ENCODE measurements at regions not wholly inside any gene's neighbourhood (a gene's known extent, or its start where the extent isn't known, plus 50 kb on each side); places are given as distances from the start of the nearest gene placed in this dataset.

- no peaks in the 10 kb centered on the region for H3K27me3 Mint-ChIP-seq (ENCODE audit: low read depth, poor library complexity)
- H3K4me3 Mint-ChIP-seq = no peak overlapping the region
- H3K27ac Mint-ChIP-seq = peak overlapping the region; percentile 87
- no peaks in the 10 kb centered on the region for H3K9me3 Mint-ChIP-seq
- no peak for DNase-seq
- peaks cover 44% of the 10 kb centered on the region for H3K4me1 Mint-ChIP-seq
- H3K36me3 Mint-ChIP-seq (ENCODE audit: low read depth) = no peaks in the 10 kb centered on the region
- TF ChIP-seq CTCF (IDR thresholded peaks at IDR 0.05) = no peak
Observed at GRCh38 chr9:111147041-111147440, 108.8 kb upstream of the LPAR1 start.

DNA sequence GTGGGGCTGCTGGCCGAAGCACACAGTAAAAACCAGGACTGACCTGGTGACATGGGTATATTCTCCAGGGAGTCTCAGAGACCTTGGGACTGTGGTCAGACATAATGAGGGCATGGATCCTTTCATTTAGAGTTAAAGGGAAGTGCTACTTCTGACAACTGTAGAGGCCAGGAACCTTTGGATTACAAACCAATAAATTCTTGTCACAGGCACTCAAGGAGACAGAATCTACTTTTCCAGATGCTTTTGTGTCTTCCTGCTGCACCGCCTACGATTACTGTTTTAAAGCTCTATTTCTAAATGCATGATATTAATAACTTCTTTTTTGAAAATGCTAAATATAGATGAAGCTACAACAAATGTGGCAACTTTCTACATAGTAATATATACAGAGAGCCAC lies 106.5 kb upstream of the LPAR1 start:
- H3K36me3 Mint-ChIP-seq (ENCODE audit: low read depth) = no peaks in the 10 kb centered on the region
- H3K27me3 Mint-ChIP-seq (ENCODE audit: low read depth, poor library complexity) = no peaks in the 10 kb centered on the region
- no peak overlapping the region for H3K4me3 Mint-ChIP-seq
- no peak for TF ChIP-seq CTCF (IDR thresholded peaks at IDR 0.05)
- DNase-seq = peak; percentile 21
- no peaks in the 10 kb centered on the region for H3K9me3 Mint-ChIP-seq
- H3K27ac Mint-ChIP-seq = peak overlapping the region; percentile 62
- peaks cover 44% of the 10 kb centered on the region for H3K4me1 Mint-ChIP-seq

- Mint-ChIP-seq H3K4me3 (no peak overlapping the region), H3K27ac (no peak overlapping the region)
- TF ChIP-seq CTCF (IDR thresholded peaks at IDR 0.05) = no peak
Observed at GRCh38 chr9:111136180-111136579, 97.9 kb upstream of the LPAR1 start.

GRCh38 chr9:111131211-111131610 lies 92.9 kb upstream of the LPAR1 start:
- Mint-ChIP-seq H3K36me3 (ENCODE audit: low read depth) (no peaks in the 10 kb centered on the region), H3K27me3 (ENCODE audit: low read depth, poor library complexity) (peaks cover 2% of the 10 kb centered on the region), H3K4me3 (no peak overlapping the region), H3K4me1 (no peaks in the 10 kb centered on the region), H3K9me3 (peaks cover 19% of the 10 kb centered on the region), H3K27ac (peak overlapping the region; percentile 6)
- no peak for TF ChIP-seq CTCF (IDR thresholded peaks at IDR 0.05)
- no peak for DNase-seq

More at GRCh38 chr9:111136180-111136579, 97.9 kb upstream of the LPAR1 start:
- H3K9me3 Mint-ChIP-seq = peaks cover 16% of the 10 kb centered on the region
- H3K36me3 Mint-ChIP-seq (ENCODE audit: low read depth) = no peaks in the 10 kb centered on the region
- H3K27me3 Mint-ChIP-seq (ENCODE audit: low read depth, poor library complexity) = peaks cover 4% of the 10 kb centered on the region
- no peaks in the 10 kb centered on the region for H3K4me1 Mint-ChIP-seq
- DNase-seq = no peak

DNA sequence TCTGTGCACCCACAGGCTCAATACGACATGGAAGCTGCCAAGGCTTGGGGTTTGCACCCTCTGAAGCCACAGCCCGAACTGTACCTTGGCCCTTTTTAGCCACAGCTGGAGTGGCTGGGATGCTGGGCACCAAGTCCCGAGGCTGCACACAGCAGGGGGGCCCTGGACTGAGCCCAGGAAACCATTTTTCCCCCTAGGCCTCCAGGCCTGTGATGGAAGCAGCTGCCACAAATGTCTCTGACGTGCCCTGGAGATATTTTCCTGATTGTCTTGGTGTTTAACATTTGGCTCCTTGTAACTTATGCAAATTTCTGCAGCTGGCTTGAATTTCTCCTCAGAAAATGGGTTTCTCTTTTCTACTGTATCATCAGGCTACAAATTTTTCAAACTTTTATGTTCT lies 82.3 kb upstream of the LPAR1 start:
- H3K36me3 Mint-ChIP-seq (ENCODE audit: low read depth) = peaks cover 17% of the 10 kb centered on the region
- TF ChIP-seq CTCF (IDR thresholded peaks at IDR 0.05) = no peak
- H3K4me1 Mint-ChIP-seq = no peaks in the 10 kb centered on the region
- H3K27me3 Mint-ChIP-seq (ENCODE audit: low read depth, poor library complexity) = no peaks in the 10 kb centered on the region
- no peak overlapping the region for H3K4me3 Mint-ChIP-seq
- no peak for DNase-seq
- H3K9me3 Mint-ChIP-seq = peaks cover 39% of the 10 kb centered on the region
- no peak overlapping the region for H3K27ac Mint-ChIP-seq

GRCh38 chr9:111118256-111118948 lies 80.1 kb upstream of the LPAR1 start:
- TF ChIP-seq CTCF (IDR thresholded peaks at IDR 0.05) = no peak
- no peak overlapping the region for H3K27ac Mint-ChIP-seq
- no peak for DNase-seq
- H3K27me3 Mint-ChIP-seq (ENCODE audit: low read depth, poor library complexity) = peaks cover 2% of the 10 kb centered on the region
- H3K4me1 Mint-ChIP-seq = no peaks in the 10 kb centered on the region
- H3K9me3 Mint-ChIP-seq = peaks cover 39% of the 10 kb centered on the region
- peaks cover 17% of the 10 kb centered on the region for H3K36me3 Mint-ChIP-seq (ENCODE audit: low read depth)
- no peak overlapping the region for H3K4me3 Mint-ChIP-seq
